Ishikawa (cell line): ENCODE measurements at regions not wholly inside any gene's neighbourhood (a gene's known extent, or its start where the extent isn't known, plus 50 kb on each side); places are given as distances from the start of the nearest gene placed in this dataset.

ENCODE experiments used
- CEBPB ChIP-seq: IDR thresholded peaks from 2 replicates; pipeline ENCODE4 v1.6.1; 2012
- EP300 ChIP-seq: IDR thresholded peaks from 2 replicates; pipeline ENCODE4 v1.6.1; 2012; ENCODE audit warnings: borderline replicate concordance
- FOXM1 ChIP-seq: IDR thresholded peaks from 2 replicates; pipeline ENCODE4 v1.6.1; 2012; ENCODE audit warnings: low read depth, borderline replicate concordance
- TF ChIP-seq, protein P1 (sequence below): IDR thresholded peaks from 2 replicates; pipeline ENCODE4 v1.6.1; 2012; ENCODE audit warnings: low read depth, mild to moderate bottlenecking

DNA sequence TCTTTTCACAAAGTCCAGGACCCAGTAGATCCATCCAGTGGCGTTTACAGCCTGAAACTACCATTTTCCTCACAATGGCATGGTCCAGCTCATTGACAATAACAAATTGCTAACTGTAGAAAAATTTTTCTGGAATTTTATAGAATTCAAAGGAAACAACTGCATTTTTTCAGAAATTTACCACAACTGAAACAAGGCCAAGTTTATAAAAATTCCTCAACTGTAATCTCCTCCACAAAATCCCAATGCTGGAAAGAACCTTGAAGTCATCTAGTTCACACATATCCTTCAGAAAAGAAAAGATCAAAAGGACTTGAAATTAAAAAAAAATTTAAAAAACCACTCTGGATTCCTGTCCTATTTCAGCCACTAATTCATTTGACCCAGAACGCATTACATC, 226.0 kb upstream of the CTAGE1 start:
- TF ChIP-seq FOXM1 (no peak), EP300 (no peak), CEBPB (no peak)
- TF ChIP-seq, protein P1, sequence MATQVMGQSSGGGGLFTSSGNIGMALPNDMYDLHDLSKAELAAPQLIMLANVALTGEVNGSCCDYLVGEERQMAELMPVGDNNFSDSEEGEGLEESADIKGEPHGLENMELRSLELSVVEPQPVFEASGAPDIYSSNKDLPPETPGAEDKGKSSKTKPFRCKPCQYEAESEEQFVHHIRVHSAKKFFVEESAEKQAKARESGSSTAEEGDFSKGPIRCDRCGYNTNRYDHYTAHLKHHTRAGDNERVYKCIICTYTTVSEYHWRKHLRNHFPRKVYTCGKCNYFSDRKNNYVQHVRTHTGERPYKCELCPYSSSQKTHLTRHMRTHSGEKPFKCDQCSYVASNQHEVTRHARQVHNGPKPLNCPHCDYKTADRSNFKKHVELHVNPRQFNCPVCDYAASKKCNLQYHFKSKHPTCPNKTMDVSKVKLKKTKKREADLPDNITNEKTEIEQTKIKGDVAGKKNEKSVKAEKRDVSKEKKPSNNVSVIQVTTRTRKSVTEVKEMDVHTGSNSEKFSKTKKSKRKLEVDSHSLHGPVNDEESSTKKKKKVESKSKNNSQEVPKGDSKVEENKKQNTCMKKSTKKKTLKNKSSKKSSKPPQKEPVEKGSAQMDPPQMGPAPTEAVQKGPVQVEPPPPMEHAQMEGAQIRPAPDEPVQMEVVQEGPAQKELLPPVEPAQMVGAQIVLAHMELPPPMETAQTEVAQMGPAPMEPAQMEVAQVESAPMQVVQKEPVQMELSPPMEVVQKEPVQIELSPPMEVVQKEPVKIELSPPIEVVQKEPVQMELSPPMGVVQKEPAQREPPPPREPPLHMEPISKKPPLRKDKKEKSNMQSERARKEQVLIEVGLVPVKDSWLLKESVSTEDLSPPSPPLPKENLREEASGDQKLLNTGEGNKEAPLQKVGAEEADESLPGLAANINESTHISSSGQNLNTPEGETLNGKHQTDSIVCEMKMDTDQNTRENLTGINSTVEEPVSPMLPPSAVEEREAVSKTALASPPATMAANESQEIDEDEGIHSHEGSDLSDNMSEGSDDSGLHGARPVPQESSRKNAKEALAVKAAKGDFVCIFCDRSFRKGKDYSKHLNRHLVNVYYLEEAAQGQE, result no peak
